Neural crest cell (in vitro differentiated cells): ENCODE measurements at regions not wholly inside any gene's neighbourhood (a gene's known extent, or its start where the extent isn't known, plus 50 kb on each side); places are given as distances from the start of the nearest gene placed in this dataset.
"Not testable (repeated sequence)": the region's sequence is repeated elsewhere in the genome, so short reads cannot be mapped to it uniquely, and the experiment has no call there.

Source experiments
- DNase-seq: peaks from one replicate; pipeline ENCODE4 v3.0.0; 2021; ENCODE audit warnings: low read depth, mixed read lengths, low spot score
- H3K27ac Mint-ChIP-seq: one replicate; pipeline ENCODE4 v1.8.0; 2021; ENCODE audit warnings: mild to moderate bottlenecking, mixed read lengths; ENCODE audit not compliant: unreplicated experiment
- H3K27me3 Mint-ChIP-seq: 2 replicates; pipeline ENCODE4 v1.8.0; 2021; ENCODE audit warnings: low read depth, mild to moderate bottlenecking, mixed read lengths
- H3K36me3 Mint-ChIP-seq: 2 replicates; pipeline ENCODE4 v1.8.0; 2021; ENCODE audit warnings: low read depth, mild to moderate bottlenecking, mixed read lengths
- H3K4me1 Mint-ChIP-seq: 2 replicates; pipeline ENCODE4 v1.8.0; 2021; ENCODE audit warnings: mixed read lengths
- H3K4me3 Mint-ChIP-seq: one replicate; pipeline ENCODE4 v1.8.0; 2021; ENCODE audit warnings: mild to moderate bottlenecking, mixed read lengths
- H3K9me3 Mint-ChIP-seq: 2 replicates; pipeline ENCODE4 v1.8.0; 2021; ENCODE audit warnings: mixed read lengths
- CTCF ChIP-seq: fragments of 200-600 bp; sonication (generic); conservative IDR thresholded peaks from 2 replicates; pipeline ENCODE4 v1.5.0; 2021; ENCODE audit warnings: antibody characterized with exemption, mild to moderate bottlenecking

GRCh38 chr17:52895272-52895671 is 736.8 kb upstream of the CA10 start:
- Mint-ChIP-seq H3K27me3 (no peaks in the 10 kb centered on the region), H3K36me3 (no peaks in the 10 kb centered on the region), H3K4me3 (no peak overlapping the region), H3K9me3 (no peaks in the 10 kb centered on the region), H3K4me1 (no peaks in the 10 kb centered on the region), H3K27ac (no peak overlapping the region)
- no peak for DNase-seq
- TF ChIP-seq CTCF: no peak

DNA sequence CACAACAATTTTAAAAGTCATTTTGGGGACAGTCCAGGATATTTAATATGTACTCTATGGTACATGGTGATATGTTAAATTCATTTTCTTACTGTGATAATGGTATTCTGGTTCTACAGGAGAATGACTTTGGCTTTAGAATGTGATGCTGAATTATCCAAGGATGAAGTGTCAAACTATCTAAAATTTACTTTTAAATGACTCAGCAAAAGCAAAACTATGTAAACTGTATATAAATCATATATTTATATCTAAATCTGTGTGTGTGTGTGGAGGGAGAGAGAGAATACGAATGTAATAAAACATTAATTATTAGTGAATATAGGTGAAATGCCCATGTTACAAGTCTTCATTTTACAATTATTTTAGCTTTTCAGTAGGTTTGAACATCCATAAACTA is 733.8 kb upstream of the CA10 start:
- Mint-ChIP-seq H3K36me3 (no peaks in the 10 kb centered on the region), H3K27ac (no peak overlapping the region), H3K4me3 (no peak overlapping the region), H3K9me3 (no peaks in the 10 kb centered on the region), H3K4me1 (no peaks in the 10 kb centered on the region), H3K27me3 (no peaks in the 10 kb centered on the region)
- no peak for DNase-seq
- TF ChIP-seq CTCF: no peak

DNA sequence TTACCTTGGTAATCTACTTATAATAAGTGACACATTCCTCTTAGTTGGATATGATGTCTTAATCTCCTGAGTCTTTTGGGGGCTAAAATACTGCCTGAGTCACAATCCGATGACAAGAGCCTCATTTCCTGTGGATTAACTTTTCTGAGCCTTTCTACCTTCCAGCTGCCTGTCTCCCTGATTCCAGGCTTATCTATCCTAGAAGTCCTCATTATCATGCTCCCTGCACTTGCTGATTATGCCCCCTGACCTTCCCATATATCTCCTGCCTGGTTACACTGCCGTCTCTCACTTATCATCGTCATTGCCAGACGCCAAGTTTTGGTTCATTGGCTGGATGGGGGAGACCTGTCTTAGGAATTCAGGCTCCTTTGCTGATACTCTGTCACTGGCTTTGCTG is 727.4 kb upstream of the CA10 start:
- no peak overlapping the region for H3K27ac Mint-ChIP-seq
- no peaks in the 10 kb centered on the region for H3K27me3 Mint-ChIP-seq
- H3K4me3 Mint-ChIP-seq: no peak overlapping the region
- H3K9me3 Mint-ChIP-seq: no peaks in the 10 kb centered on the region
- DNase-seq: no peak
- H3K36me3 Mint-ChIP-seq: no peaks in the 10 kb centered on the region
- H3K4me1 Mint-ChIP-seq: no peaks in the 10 kb centered on the region
- TF ChIP-seq CTCF: no peak

- not testable (repeated sequence) for H3K27ac Mint-ChIP-seq, DNase-seq, H3K36me3 Mint-ChIP-seq, H3K27me3 Mint-ChIP-seq, H3K4me1 Mint-ChIP-seq, H3K9me3 Mint-ChIP-seq, H3K4me3 Mint-ChIP-seq
Observed at GRCh38 chr17:52883907-52884491, 725.5 kb upstream of the CA10 start.

DNA sequence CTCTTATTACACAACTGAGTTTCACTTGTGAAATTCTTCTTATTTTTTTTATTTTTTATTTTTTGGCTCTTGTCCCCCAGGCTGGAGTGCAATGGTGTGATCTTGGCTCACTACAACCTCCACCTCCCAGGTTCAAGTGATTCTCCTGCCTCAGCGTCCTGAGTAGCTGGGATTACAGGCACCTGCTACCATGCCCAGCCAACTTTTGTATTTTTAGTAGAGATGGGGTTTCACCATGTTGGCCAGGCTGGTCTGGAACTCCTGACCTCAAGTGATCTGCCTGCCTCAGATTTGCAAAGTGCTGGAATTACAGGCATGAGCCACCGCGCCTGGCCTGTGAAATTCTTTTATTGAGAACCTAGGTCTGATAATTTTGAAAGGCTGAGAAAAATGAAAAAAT is 688.3 kb upstream of the CA10 start:
- H3K27me3 Mint-ChIP-seq, H3K27ac Mint-ChIP-seq, H3K4me1 Mint-ChIP-seq, H3K36me3 Mint-ChIP-seq, H3K9me3 Mint-ChIP-seq, DNase-seq, H3K4me3 Mint-ChIP-seq: not testable (repeated sequence)

DNA sequence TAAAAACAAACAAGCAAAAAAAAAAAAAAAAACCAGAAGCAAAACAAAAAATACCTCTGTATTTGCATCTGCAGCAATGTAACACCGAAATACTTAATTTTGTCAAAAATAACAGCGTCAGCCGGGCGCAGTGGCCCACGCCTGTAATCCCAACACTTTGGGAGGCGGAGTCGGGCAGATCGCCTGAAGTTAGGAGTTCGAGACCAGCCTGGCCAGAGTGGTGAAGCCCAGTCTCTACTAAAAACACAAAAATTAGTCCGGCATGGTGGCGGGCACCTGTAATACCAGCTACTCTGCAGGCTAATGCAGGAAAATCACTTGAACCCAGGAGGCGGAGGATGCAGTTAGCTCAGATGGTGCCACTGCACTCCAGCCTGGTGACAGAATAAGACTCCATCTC is 683.5 kb upstream of the CA10 start:
- Mint-ChIP-seq H3K27me3 (no peaks in the 10 kb centered on the region), H3K4me3 (no peak overlapping the region), H3K27ac (no peak overlapping the region), H3K4me1 (no peaks in the 10 kb centered on the region), H3K9me3 (peaks cover 5% of the 10 kb centered on the region), H3K36me3 (no peaks in the 10 kb centered on the region)
- no peak for TF ChIP-seq CTCF
- no peak for DNase-seq

GRCh38 chr17:52837492-52837891 is 679.0 kb upstream of the CA10 start:
- peaks cover 5% of the 10 kb centered on the region for H3K9me3 Mint-ChIP-seq
- no peak for TF ChIP-seq CTCF
- DNase-seq: no peak
- H3K4me3 Mint-ChIP-seq: no peak overlapping the region
- no peaks in the 10 kb centered on the region for H3K36me3 Mint-ChIP-seq
- no peaks in the 10 kb centered on the region for H3K4me1 Mint-ChIP-seq
- H3K27ac Mint-ChIP-seq: no peak overlapping the region
- no peaks in the 10 kb centered on the region for H3K27me3 Mint-ChIP-seq
